22Rv1 (cell line): ENCODE measurements at regions not wholly inside any gene's neighbourhood (a gene's known extent, or its start where the extent isn't known, plus 50 kb on each side); places are given as distances from the start of the nearest gene placed in this dataset.

Source experiments
- H3K27ac ChIP-seq: fragments of 450-650 bp; 2 replicates; pipeline ENCODE4 v1.5.1; 2017
- ZFX ChIP-seq: fragments of 450-650 bp; IDR thresholded peaks from 2 replicates; pipeline ENCODE4 v1.6.1; 2017; ENCODE audit warnings: antibody characterized with exemption, borderline replicate concordance
- TF ChIP-seq, protein P1 (sequence below): fragments of 450-650 bp; IDR thresholded peaks from 2 replicates; pipeline ENCODE4 v1.5.1; 2017; ENCODE audit warnings: mild to moderate bottlenecking

DNA sequence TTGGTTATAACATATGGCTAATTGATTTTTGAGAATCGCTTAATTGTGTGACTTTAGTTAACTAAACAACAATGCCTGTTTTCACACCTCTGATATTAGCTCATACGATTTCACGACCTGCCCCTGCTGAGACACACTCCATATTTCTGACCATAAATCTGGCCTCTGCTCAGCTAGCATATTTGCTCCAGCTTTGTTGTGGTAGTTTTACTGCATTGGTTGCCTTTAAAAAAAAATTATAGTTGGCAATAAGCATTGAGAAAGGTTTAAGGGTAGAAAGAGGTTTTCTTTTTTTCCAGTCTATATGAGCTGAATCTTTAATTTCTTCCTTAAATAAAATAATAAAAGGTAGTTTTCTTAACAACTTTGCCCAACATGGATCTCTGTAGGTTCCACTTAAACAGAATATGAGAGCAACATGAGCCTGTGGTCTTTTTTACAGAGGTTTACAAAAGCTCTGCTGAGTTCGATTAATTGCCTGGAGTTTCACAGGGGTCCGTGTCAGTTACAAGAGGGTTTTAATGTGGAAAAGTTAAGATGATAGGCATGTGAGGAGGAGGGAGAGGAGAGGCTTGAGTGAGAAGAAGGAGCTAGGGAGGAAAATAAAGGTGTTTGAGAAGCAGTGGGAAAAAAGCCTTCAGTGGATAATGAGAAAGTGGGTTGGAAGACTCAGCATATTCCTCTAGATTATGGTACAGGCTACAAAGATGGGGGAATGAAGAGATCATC, 318.2 kb downstream of the CXCL12 start:
- H3K27ac ChIP-seq = no peak overlapping the region
- TF ChIP-seq ZFX = no peak
- TF ChIP-seq, protein P1, sequence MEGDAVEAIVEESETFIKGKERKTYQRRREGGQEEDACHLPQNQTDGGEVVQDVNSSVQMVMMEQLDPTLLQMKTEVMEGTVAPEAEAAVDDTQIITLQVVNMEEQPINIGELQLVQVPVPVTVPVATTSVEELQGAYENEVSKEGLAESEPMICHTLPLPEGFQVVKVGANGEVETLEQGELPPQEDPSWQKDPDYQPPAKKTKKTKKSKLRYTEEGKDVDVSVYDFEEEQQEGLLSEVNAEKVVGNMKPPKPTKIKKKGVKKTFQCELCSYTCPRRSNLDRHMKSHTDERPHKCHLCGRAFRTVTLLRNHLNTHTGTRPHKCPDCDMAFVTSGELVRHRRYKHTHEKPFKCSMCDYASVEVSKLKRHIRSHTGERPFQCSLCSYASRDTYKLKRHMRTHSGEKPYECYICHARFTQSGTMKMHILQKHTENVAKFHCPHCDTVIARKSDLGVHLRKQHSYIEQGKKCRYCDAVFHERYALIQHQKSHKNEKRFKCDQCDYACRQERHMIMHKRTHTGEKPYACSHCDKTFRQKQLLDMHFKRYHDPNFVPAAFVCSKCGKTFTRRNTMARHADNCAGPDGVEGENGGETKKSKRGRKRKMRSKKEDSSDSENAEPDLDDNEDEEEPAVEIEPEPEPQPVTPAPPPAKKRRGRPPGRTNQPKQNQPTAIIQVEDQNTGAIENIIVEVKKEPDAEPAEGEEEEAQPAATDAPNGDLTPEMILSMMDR = no peak

DNA sequence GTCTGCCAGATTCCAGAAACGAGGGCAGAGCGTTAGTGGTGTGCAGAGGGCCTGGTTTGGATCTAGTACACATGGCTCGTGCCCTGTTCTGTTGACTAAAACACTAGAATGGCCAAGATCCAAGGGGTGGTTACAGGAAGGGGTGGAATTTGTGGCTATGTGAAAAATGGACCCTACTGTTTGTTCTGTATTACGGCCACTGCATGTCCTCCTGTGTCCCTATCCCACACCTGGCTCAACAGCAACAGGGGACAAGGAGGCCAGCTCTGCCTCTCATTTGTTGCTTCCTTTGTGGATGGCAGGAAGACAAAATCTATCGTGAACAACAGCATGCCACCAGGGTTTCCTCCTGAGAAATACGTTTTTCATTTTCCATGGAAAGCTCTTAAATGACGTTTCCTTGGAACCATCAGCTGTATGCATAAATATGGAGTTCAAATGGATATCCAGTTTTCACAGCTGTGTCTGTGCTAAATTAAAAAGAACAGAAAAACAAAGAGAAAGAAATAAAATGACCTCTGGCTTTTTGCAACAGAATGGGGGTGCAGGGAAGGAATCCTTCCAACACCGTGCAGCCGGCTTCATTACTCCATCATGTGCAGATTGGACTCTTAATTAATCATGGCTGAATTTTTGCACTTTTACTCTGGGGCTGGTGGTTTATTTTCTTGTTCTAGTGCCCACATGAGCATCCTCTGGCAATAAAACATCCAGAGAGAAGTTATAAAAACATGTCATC, 318.9 kb downstream of the CXCL12 start:
- H3K27ac ChIP-seq = no peak overlapping the region
- TF ChIP-seq, protein P1 = no peak
- TF ChIP-seq ZFX = no peak

DNA sequence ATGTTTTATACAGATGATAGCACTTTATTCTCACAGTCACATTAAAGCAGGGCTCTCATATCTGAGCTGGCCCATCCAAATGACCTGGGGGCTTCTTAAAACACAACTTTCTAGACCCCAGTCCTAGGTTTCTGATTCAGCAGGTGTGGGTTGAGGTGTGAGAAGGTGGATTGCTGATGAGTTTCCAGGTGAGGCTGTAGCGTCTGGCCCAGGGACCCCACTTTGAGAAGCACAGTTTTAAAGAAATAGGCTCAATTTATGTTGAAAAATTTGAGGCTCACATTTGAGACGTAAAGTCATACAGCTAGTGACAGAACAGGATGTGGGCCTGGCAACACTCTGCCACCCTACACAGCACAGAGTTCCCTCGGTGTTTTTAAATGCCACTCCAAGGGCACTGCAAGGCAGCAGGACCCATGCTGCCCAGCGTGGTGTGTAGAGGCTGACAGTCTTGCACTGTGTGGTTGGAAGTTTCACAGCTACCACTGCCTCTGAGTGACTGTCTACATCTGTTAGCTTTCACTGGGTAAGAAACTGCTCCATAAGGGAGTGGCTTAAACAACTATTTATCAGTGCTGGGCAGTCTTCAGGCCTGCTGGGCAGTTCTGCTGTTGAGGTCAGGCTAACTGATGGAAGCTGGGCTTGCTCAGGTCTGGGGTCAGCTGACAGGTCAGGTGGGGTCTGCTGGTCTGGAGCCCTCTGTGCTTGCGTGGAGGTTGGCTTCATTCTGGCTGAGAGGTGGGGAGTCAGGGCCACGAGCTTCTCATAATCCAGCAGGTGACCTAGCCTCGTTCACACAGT, 319.7 kb downstream of the CXCL12 start:
- H3K27ac ChIP-seq = no peak overlapping the region
- no peak for TF ChIP-seq ZFX
- TF ChIP-seq, protein P1 = no peak

DNA sequence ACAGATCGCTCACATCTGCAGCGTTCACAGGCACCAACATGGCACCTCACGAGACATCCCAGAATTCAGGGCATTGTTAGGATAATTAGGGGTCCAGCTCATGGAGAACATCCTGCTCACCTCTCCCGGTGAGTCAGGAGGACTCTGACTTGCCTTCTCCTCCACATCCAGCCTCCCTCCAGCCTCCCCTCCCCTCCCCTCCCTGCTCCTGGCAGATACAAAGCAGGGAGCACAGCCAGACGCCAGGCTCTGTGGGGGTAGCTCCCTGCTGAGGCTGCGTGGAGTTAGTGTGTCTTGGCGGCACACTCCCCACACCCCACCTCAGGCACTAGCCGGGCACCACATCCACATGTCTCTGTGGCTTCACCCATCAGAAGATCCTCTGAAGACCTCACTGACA, 320.6 kb downstream of the CXCL12 start:
- TF ChIP-seq, protein P1 = no peak
- no peak for TF ChIP-seq ZFX
- no peak overlapping the region for H3K27ac ChIP-seq

DNA sequence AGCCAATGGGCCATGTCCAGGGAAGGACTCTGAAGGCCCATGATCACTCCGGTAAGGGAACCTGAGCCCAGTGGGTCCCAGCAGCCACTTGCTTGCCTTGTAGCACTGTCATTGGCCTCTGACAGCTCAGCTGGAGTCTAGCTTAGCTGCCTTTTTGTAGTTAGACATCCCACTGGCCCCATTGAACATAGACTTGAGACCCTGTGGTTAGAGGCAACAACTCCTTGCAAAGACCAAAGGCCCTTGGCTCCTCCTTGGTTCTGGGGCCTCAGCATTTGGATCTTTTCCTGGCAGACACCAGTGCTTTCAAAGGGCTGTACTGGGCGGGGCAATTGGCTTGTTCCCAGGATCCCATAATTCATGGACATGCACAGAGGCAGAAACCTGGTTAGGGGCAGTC, 321.2 kb downstream of the CXCL12 start:
- no peak overlapping the region for H3K27ac ChIP-seq
- TF ChIP-seq, protein P1 = no peak
- TF ChIP-seq ZFX = no peak

DNA sequence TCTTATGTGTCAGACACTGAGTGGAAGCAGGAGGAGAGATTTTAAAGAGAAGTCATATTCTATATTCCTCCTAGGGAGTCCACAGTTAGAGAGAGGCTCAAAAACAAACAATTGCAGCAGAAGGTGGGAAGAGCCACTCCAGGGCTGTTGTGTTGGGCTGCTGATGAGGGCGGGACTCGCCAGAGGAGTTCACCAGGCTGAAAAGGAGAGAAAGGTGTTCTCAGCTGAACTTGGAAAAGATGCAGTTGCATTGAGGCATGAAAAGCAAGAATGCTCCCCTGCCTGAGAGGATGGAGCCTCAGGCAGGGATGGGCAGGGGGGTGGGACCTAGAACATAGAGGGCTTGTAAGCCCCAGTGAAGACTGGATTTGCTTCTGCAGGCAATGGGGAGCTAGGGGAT, 324.2 kb downstream of the CXCL12 start:
- TF ChIP-seq, protein P1 = no peak
- no peak for TF ChIP-seq ZFX
- H3K27ac ChIP-seq = no peak overlapping the region

DNA sequence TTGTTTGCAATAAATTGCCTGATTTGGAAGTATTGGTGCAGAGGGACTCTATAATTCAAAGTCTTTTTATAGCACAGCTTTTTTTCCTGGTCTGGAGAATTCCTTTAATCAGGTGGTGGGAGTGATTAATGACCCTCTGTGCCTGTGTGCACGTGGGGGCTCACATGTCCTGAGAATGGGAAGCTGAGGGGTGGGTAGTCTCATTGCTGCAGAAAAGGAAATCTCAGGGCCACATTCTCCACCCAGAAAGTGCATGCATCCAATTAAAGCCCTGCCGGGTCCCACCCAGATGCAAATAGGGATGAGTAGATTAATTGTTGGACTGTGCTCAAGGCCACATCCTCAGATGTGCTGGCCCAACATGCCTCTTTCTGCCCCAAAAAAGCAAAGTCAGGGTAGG, 324.7 kb downstream of the CXCL12 start:
- no peak for TF ChIP-seq ZFX
- TF ChIP-seq, protein P1 = no peak
- no peak overlapping the region for H3K27ac ChIP-seq
